ENCODE measurements at regions not wholly inside any gene's neighbourhood (a gene's known extent, or its start where the extent isn't known, plus 50 kb on each side); places are given as distances from the start of the nearest gene placed in this dataset.
A peak's percentile ranks its signal among the peaks of the same experiment; 100 is the strongest.

- no peak for DNase-seq (ENCODE audit: low read depth)
Measured at GRCh38 chr16:79790854-79791253, 190.3 kb upstream of the MAF start.

DNA sequence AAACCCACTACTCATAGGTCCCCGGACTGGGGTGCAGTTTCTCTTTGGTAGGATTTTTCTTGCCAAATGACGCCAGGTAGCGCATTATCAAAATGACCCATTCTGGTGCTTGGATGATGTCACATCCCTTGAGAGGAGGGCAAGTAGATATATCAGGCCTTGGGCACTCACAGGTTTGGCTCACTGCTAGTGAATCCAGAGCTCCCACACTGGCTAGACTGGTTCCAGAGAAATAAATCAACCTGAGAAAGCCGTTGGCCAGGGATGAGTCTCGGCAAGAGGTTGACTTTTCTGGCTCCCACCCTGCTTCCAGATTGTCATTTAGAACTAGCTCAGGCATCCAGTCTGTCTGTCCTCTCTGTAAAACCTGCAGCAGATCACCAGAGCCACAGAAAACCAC is 188.4 kb upstream of the MAF start:
- DNase-seq (ENCODE audit: low read depth), result no peak

GRCh38 chr16:79786389-79786788 is 185.9 kb upstream of the MAF start:
- no peak for DNase-seq (ENCODE audit: low read depth)

GRCh38 chr16:79784007-79784406 is 183.5 kb upstream of the MAF start:
- peak; percentile 4 for DNase-seq (ENCODE audit: low read depth)

DNA sequence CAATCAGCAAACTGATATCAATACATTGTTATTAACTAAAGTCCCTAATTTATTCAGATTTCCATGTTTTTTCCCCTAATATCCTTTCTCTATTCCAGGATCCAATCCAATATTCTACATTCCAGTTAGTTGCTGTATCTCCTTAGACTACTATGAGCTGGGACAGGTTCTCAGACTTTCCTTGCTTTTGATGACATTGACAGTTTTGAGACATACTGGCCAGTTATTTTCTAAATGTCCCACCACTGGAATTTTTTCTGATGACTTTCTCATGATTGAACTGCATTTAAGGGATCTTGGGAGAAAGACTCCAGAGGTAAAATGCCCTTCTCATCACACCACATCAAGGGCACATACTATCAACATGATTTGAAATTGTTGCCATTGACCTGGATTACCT is 177.1 kb upstream of the MAF start:
- DNase-seq (ENCODE audit: low read depth), result no peak

DNA sequence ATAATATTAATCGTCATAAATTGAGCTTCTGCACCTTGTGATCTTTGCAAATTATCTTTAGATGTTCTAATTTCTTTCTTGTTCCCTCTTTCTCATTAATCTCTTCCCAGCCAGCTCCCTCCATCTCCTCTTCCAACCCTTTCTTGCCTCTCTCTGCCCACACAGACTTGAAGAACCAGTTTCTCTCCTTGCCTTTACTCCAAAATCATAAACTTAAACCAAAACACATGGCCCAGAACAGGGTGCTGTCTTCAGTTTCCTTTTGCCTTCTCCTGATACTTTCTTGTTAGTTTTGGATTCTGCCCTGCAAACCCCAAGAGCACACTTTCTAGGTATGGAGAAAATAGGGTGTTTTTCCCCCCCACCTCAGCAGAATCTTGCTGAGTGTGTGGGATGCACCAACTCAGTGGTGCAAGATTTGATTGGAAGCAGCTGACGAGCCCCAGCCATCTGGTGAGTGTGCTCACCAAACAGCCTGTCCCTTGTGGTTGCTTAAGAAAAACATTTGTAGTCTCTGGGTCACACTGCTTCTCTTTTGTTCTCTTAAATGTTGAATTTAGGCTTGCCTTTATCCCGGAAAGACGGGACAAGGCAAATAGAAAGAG is 175.8 kb upstream of the MAF start:
- peak; percentile 86 for DNase-seq (ENCODE audit: low read depth)

- DNase-seq (ENCODE audit: low read depth), result no peak
Measured at GRCh38 chr16:79772784-79773183, 172.2 kb upstream of the MAF start.

DNA sequence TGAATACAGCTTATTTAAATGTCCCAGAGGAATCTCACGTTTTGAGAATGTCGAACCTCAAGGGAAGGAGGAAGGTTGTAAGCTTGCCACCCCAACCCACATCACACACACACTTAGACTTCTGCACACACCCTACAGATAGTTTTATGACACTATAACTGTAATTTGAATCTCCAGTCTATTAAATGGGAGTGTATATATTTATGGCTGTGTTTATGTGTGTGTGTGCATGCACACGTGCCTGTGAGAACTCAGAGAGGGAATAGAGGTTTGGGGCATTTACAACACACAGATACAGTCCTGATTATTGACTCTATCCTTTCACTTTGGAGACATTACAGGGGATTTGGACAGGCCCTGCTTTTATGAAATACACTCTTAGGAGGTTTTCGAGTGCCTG is 171.5 kb upstream of the MAF start:
- DNase-seq (ENCODE audit: low read depth), result no peak

DNA sequence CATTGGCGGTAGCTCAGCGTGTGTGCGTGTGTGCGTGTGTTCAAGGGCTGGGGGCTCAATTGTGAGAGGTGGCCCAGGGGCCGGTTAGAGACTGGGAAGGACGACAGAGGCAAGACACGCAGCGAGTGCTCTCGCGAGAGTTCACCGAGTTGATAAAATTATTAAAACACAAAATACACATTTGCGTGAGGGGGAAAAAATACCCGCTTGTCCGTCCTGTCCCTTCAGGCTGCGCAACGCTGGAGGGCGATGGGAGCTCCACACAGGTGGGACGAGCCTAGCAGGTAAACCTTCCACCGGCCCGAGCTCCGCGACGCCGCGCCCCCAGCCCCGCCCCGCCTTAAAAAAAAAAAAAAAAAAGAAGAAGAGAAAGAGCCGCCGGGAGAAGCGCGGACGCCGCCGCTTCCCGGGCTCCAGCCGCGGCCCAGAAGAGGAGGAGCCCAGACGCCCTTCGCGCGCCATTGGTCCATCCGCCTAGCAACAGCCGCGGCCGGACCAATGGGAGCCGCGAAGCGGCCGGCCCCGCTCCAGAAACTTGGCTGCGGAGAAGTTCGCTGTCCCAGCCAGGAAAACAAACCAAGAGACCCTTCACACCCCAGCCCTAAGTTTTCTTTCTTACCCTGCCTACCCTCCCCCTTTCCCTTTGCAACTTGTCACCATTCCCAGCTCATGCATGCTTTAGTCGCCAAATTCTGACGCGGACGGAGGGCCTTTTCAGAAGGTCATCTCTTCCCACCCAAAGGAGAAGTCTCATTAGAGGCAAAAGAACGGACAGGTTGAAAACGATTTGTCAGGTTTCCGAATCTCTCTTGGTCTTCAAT is 169.9 kb upstream of the MAF start:
- DNase-seq (ENCODE audit: low read depth), result peak; percentile 82

DNA sequence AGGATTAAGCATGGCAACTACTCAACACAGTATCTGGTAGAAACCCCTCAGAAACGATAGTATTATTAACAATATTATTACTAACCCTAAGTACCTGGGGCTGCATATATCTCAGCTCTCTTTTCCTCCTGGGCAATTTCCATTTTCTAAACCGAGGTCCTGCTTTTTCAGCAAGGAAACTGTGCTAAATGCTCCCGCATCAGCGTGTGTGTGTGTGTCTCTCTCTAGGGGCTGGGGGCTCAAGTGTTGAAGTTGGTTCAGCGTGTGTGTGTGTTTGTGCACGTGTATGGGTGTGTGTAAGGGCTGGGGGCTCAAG is 169.3 kb upstream of the MAF start:
- no peak for DNase-seq (ENCODE audit: low read depth)

DNA sequence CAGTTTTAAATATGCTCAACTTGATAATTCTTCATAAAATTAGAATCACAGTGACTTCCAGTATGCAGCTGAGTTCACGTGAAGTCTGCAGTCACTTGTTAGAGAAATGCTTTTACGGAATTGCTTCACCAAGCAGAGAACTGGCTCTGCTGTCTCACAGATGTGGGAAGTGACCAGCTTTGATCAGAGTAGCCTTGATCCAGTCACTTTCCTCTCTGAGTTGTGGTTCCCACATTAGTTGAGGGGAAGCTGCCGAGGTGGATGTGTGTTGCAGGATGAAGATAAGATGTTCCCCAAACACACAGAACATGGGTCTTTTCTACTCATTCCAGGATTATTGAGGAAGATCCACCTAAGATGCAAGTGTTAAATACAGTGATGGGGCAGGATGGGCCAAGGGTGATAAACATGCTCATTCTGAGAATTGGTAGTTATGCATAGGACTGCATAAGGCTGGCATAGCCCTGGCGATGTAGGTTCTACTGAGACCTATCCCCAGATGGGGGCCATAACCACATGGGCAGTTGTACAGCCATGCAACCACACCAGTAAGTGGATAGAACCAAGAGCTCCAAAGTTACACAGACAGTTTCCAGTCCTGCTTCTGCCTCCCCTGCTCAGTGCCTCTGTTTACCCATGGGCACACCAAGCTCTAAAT is 168.9 kb upstream of the MAF start:
- no peak for DNase-seq (ENCODE audit: low read depth)

GRCh38 chr16:79768276-79768970 is 167.9 kb upstream of the MAF start:
- DNase-seq (ENCODE audit: low read depth), result no peak

GRCh38 chr16:79767421-79768275 is 167.1 kb upstream of the MAF start:
- DNase-seq (ENCODE audit: low read depth), result peak; percentile 16

- no peak for DNase-seq (ENCODE audit: low read depth)
Measured at GRCh38 chr16:79765901-79766394, 165.4 kb upstream of the MAF start.

GRCh38 chr16:79765431-79765830 is 164.9 kb upstream of the MAF start:
- no peak for DNase-seq (ENCODE audit: low read depth)

DNA sequence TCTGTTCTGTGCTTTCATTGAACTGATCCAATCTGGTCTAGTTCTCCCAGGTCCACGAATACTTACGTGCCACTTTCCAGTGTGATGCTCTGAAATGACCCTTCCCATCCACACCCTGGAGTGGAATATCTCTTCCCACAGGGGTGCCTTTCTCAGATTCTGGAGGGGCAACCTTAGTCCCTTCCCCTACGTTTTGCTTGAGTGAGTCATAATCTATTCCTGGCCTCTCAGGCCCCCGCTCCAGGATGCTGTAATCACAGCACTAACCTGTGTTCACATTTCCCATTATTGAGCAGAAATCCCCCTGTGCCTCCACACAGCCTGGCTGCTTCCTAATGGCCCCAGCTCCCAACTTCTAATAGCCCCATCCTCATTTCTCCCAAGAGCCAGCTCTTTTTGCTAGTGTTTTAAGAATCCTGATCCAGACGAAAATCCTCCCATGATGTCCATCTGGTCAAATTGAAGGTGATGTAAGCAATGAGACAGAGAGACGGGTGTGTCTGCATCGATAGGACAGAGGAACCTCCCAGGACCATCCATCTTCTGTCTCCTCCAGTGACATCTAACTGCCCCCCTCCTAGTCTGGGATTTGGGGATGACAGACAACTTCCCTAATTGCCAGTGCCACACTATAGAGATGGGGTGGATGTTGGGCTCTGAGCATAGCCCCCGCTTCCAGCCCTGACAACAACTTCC is 164.0 kb upstream of the MAF start:
- no peak for DNase-seq (ENCODE audit: low read depth)

GRCh38 chr16:79762217-79762616 is 161.7 kb upstream of the MAF start:
- no peak for DNase-seq (ENCODE audit: low read depth)

DNA sequence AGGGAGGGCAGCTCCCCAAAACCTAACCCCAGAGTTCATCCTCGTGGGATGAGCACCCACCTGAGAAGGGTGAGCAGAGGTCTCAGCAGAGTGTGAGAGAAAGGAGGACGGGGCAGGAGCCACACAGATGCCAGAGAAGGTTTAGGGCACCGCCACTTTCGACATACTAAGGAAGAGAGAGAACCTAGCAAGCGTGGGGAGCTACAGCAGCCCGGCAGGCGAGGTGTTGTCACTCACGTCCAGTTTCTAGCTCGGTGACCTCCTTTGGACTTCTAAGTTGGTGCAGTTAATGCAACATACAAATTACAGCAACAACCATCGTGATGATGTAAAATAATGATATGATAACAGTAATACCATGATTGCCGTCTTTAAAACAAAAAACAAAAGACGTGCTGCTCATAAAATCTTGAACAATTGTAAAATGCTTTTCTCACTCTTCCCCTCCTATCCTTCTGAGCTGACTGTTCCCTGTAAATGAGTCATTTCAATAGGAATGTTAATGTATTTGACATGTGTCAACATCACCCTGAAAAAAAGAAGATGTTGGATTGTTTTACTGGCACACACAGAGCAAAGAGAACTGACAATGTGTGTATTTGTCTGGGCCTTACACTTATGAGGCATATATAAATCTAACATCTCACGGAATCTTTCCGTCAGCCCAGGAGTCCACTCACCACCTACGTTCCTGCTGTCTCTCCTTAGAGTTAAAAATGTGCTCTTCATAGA is 158.2 kb upstream of the MAF start:
- DNase-seq (ENCODE audit: low read depth), result no peak

DNA sequence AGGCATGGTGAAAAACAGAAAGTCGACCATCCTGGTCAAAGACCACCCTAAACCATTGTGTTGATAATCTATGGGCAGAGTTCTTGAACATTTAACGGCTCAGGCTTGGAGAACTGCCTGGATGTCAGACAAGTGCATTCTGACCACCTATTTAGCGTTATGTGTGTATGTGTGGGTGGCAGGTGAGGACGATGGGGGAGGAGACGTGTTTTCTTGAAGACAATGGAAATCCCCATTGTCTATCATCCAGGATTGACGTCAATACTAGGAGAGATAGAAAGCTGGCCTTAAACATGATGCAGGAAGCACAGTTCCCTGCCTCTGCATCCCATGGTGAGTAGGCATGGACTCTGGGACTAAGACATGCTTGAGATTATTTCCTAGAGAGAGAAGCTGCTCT is 157.4 kb upstream of the MAF start:
- no peak for DNase-seq (ENCODE audit: low read depth)

DNA sequence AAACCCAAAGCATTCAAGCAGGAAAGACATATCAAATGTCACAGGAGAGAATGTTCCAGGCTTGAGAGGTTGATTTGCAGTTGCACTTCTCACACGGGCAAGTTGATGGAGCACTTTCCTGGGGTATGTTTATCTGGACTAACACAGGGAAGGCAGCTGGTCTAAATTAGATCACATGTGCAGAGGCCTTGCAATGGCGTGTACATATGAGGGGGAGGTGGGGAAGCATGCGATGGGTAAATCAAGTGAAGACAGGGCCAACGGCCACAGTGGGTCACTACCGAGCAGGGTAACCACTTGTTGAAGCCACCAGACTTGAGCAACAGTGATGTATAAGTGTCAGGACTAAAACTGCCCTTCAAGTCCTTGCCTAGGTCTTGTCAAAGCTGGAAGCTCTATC is 156.6 kb upstream of the MAF start:
- no peak for DNase-seq (ENCODE audit: low read depth)

All from fibroblast of gingiva (primary cell).